B cell (primary cell): ENCODE measurements at regions not wholly inside any gene's neighbourhood (a gene's known extent, or its start where the extent isn't known, plus 50 kb on each side); places are given as distances from the start of the nearest gene placed in this dataset.

ENCODE experiments used
- ATAC-seq: fragments of 200-7000 bp; cut with Tn5 transposase; one replicate; pipeline ENCODE4 v1.10.0; 2021; ENCODE audit warnings: low read depth, mild to moderate bottlenecking, moderate number of reproducible peaks, moderate library complexity
- CTCF ChIA-PET: fragments of 350-600 bp; sonication (Branson Sonifier 250); formaldehyde crosslinking; loops from one replicate; lab custom pipeline; 2021; ENCODE audit warnings: antibody characterized with exemption, inconsistent platforms; lab: Charles Lee
- POLR2A ChIA-PET: fragments of 350-600 bp; sonication (Branson Sonifier 250); formaldehyde crosslinking; loops from one replicate; lab custom pipeline; 2021; ENCODE audit warnings: antibody characterized with exemption; lab: Charles Lee
- DNase-seq: peaks from one replicate; pipeline ENCODE4 v3.0.0; 2013
- H2AFZ ChIP-seq: 2 replicates; pipeline ENCODE4 v1.6.1; 2012; ENCODE audit warnings: mild to moderate bottlenecking, low read depth, low read length; ENCODE audit not compliant: insufficient read depth, poor library complexity, severe bottlenecking
- H3K27ac ChIP-seq, 2 donors: 1 replicate in 1 of 2; 2 replicates in 1 of 2; pipeline ENCODE4 v1.5.1; 2012 to 2013; ENCODE audit warnings: low read length in 2 of 2, mild to moderate bottlenecking in 2 of 2, moderate library complexity in 1 of 2
- H3K27me3 ChIP-seq, 4 experiments: fragments of 200-600 bp in 1 of 4; sonication (generic) in 1 of 4; replicated peaks in 1 of 4; 1 replicate in 2 of 4; 2 replicates in 2 of 4; pipeline versions ENCODE4 v1.6.1 to v1.7.0; 2013 to 2016; ENCODE audit warnings: low read length in 3 of 4, mild to moderate bottlenecking in 2 of 4, mixed read lengths in 1 of 4, moderate library complexity in 1 of 4; ENCODE audit not compliant: insufficient read depth in 4 of 4, control insufficient read depth in 3 of 4; ENCODE audit errors: control extremely low read depth in 1 of 4
- H3K36me3 ChIP-seq, 2 experiments: replicated peaks in 1 of 2; 1 replicate in 1 of 2; 2 replicates in 1 of 2; pipeline versions ENCODE4 v1.6.1 to v1.7.1; 2013; ENCODE audit warnings: low read length in 1 of 2; ENCODE audit not compliant: insufficient read depth in 2 of 2, control insufficient read depth in 1 of 2; ENCODE audit errors: control extremely low read depth in 1 of 2, extremely low read depth in 1 of 2
- H3K4me1 ChIP-seq, 2 donors: fragments of 200-600 bp in 1 of 2; sonication (generic) in 1 of 2; 1 replicate in 1 of 2; 2 replicates in 1 of 2; pipeline versions ENCODE4 v1.5.1 to v1.6.1; 2013 to 2017; ENCODE audit warnings: low read length in 2 of 2; ENCODE audit not compliant: control insufficient read depth in 2 of 2, insufficient read depth in 2 of 2
- H3K4me2 ChIP-seq: replicated peaks from 2 replicates; pipeline ENCODE3; 2012; ENCODE audit warnings: mild to moderate bottlenecking, low read depth, low read length; ENCODE audit not compliant: poor library complexity, severe bottlenecking
- H3K4me3 ChIP-seq, 5 experiments: fragments of 200-600 bp in 1 of 5; sonication (generic) in 1 of 5; 1 replicate in 3 of 5; 2 replicates in 2 of 5; pipeline versions ENCODE4 v1.5.1 to v1.7.0; 2011 to 2016; ENCODE audit warnings: low read length in 4 of 5, mild to moderate bottlenecking in 4 of 5, low read depth in 2 of 5, control low read depth in 1 of 5, moderate library complexity in 1 of 5; ENCODE audit not compliant: insufficient read depth in 1 of 5; ENCODE audit errors: control extremely low read depth in 1 of 5, extremely low read depth in 1 of 5
- H3K79me2 ChIP-seq: fragments of 200-600 bp; sonication (generic); one replicate; pipeline ENCODE4 v1.6.0; 2016; ENCODE audit warnings: low read length; ENCODE audit not compliant: control insufficient read depth, insufficient read depth
- H3K9ac ChIP-seq: fragments of 200-600 bp; sonication (generic); 2 replicates; pipeline ENCODE4 v1.6.1; 2017; ENCODE audit warnings: mild to moderate bottlenecking, low read length, moderate library complexity
- H3K9me3 ChIP-seq, 3 donors: one replicate each; pipeline versions ENCODE4 v1.6.1 to v1.7.1; 2013; ENCODE audit warnings: low read length in 2 of 3; ENCODE audit not compliant: control insufficient read depth in 2 of 3, insufficient read depth in 1 of 3; ENCODE audit errors: control extremely low read depth in 1 of 3
- H4K20me1 ChIP-seq: 2 replicates; pipeline ENCODE4 v1.6.0; 2012; ENCODE audit warnings: mild to moderate bottlenecking, low read length; ENCODE audit not compliant: insufficient read depth, control insufficient read depth, poor library complexity, severe bottlenecking
- H3K27ac Mint-ChIP-seq: one replicate; pipeline ENCODE4 v1.8.0; 2021; ENCODE audit warnings: mixed read lengths
- H3K27me3 Mint-ChIP-seq: one replicate; pipeline ENCODE4 v1.8.0; 2021; ENCODE audit warnings: mixed read lengths
- H3K4me1 Mint-ChIP-seq: one replicate; pipeline ENCODE4 v1.8.0; 2021; ENCODE audit warnings: mixed read lengths
- H3K4me3 Mint-ChIP-seq: one replicate; pipeline ENCODE4 v1.8.0; 2021; ENCODE audit warnings: mixed read lengths
- H3K9me3 Mint-ChIP-seq: one replicate; pipeline ENCODE4 v1.8.0; 2022; ENCODE audit warnings: mixed read lengths; ENCODE audit not compliant: insufficient read depth
- EZH2 ChIP-seq: IDR thresholded peaks from 2 replicates; pipeline ENCODE4 v1.6.1; 2012; ENCODE audit warnings: borderline replicate concordance, low read depth, mild to moderate bottlenecking, moderate library complexity, low read length; ENCODE audit not compliant: insufficient read depth, poor library complexity, severe bottlenecking
- WGBS: methylation state at CpG from one replicate; pipeline ENCODE4 v1.1.5; 2013; ENCODE audit warnings: missing lambda C conversion rate; ENCODE audit not compliant: insufficient coverage; 5-methylcytosine and 5-hydroxymethylcytosine counted together
- intact Hi-C: fragments of 100-400 bp; cut with micrococcal nuclease; formaldehyde crosslinking; loops from one replicate; pipeline ENCODE4 v1.10.0; 2022
- TF ChIP-seq, protein P1 (sequence below): fragments of 200-600 bp; IDR thresholded peaks from one replicate; pipeline ENCODE4 v1.8.0; 2022; ENCODE audit warnings: antibody characterized with exemption, mild to moderate bottlenecking

DNA sequence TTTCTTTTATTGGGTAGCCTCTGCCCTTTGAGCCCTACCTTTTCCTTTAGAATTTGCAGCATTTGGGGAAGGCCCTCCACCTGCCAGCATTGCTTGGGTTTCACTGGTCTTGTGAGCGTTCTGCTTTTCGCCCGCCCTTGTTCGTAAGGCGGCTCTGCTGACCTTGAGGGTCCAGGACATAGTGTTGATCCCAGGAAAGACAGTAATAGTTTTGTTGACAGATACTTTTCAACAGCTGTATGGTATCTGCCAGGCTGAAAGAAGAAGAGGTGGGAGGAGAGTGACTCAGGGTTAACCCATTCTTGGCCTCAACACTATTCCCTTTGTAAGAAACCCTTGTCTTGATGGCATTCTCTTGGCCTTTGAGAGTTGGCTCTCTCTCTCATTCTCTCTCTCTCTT, 113.4 kb upstream of the SPAG17 start:
- Histone ChIP-seq H3K9me3 (no peaks in the 10 kb centered on the region), H3K4me1 (no peaks in the 10 kb centered on the region), H2AFZ (no peak overlapping the region), H3K36me3 (no peaks in the 10 kb centered on the region), H3K27me3 (no peaks in the 10 kb centered on the region), H3K27ac (no peak overlapping the region), H4K20me1 (no peaks in the 10 kb centered on the region), H3K4me2 (no peak overlapping the region), H3K79me2 (no peaks in the 10 kb centered on the region), H3K9ac (no peak overlapping the region), H3K4me3 (no peak overlapping the region)
- Mint-ChIP-seq H3K27me3 (no peaks in the 10 kb centered on the region), H3K27ac (no peak overlapping the region), H3K4me1 (no peaks in the 10 kb centered on the region), H3K9me3 (no peaks in the 10 kb centered on the region), H3K4me3 (no peak overlapping the region)
- TF ChIP-seq, protein P1, sequence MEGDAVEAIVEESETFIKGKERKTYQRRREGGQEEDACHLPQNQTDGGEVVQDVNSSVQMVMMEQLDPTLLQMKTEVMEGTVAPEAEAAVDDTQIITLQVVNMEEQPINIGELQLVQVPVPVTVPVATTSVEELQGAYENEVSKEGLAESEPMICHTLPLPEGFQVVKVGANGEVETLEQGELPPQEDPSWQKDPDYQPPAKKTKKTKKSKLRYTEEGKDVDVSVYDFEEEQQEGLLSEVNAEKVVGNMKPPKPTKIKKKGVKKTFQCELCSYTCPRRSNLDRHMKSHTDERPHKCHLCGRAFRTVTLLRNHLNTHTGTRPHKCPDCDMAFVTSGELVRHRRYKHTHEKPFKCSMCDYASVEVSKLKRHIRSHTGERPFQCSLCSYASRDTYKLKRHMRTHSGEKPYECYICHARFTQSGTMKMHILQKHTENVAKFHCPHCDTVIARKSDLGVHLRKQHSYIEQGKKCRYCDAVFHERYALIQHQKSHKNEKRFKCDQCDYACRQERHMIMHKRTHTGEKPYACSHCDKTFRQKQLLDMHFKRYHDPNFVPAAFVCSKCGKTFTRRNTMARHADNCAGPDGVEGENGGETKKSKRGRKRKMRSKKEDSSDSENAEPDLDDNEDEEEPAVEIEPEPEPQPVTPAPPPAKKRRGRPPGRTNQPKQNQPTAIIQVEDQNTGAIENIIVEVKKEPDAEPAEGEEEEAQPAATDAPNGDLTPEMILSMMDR = no peak
- TF ChIP-seq EZH2 = no peak
- ChIA-PET POLR2A (no interaction called here), CTCF (no interaction called here)
- 97% methylated on average over 5 of the region's 5 CpGs for WGBS
- ATAC-seq (no peak), DNase-seq (no peak)
- intact Hi-C loops = no loop called here

- H3K36me3 ChIP-seq = no peaks in the 10 kb centered on the region
- no peaks in the 10 kb centered on the region for H3K27me3 Mint-ChIP-seq
- H3K4me3 Mint-ChIP-seq = no peak overlapping the region
- no peaks in the 10 kb centered on the region for H3K4me1 ChIP-seq
- no peaks in the 10 kb centered on the region for H4K20me1 ChIP-seq
- no peak overlapping the region for H2AFZ ChIP-seq
- intact Hi-C loops = no loop called here
- TF ChIP-seq, protein P1 = no peak
- TF ChIP-seq EZH2 = no peak
- H3K79me2 ChIP-seq = no peaks in the 10 kb centered on the region
- H3K27ac ChIP-seq = no peak overlapping the region
- H3K9me3 ChIP-seq = no peaks in the 10 kb centered on the region
- ChIA-PET POLR2A (no interaction called here), CTCF (no interaction called here)
- H3K4me2 ChIP-seq = no peak overlapping the region
- no peak overlapping the region for H3K9ac ChIP-seq
- DNase-seq (no peak), ATAC-seq (no peak)
- H3K27me3 ChIP-seq = no peaks in the 10 kb centered on the region
- H3K9me3 Mint-ChIP-seq = no peaks in the 10 kb centered on the region
- no peak overlapping the region for H3K27ac Mint-ChIP-seq
- H3K4me1 Mint-ChIP-seq = no peaks in the 10 kb centered on the region
- H3K4me3 ChIP-seq = no peak overlapping the region
Measured at GRCh38 chr1:118297521-118297920, 112.5 kb upstream of the SPAG17 start.
